PC-9 (cell line): ENCODE measurements at regions not wholly inside any gene's neighbourhood (a gene's known extent, or its start where the extent isn't known, plus 50 kb on each side); places are given as distances from the start of the nearest gene placed in this dataset.

Source experiments
- BruUV-seq: library from RNA; stranded (reverse); fragments of 400-500 nt; replicated peaks from 2 replicates; lab custom pipeline; 2021; lab: Mats Ljungman, UMichigan
- CTCF ChIA-PET: fragments of 300-600 bp; sonication (Branson Sonifier 250); formaldehyde crosslinking; loops from one replicate; lab custom pipeline; 2022; ENCODE audit warnings: antibody characterized with exemption; lab: Charles Lee
- POLR2A ChIA-PET: fragments of 300-600 bp; sonication (Branson Sonifier 250); formaldehyde crosslinking; loops from one replicate; lab custom pipeline; 2022; ENCODE audit warnings: antibody characterized with exemption; ENCODE audit not compliant: unreplicated experiment; lab: Charles Lee
- DNase-seq, 2 experiments: peaks; one replicate each; pipeline versions ENCODE4 v3.0.0 to v3.0.0-alpha.2; 2015 to 2022; ENCODE audit warnings: mixed read lengths in 1 of 2
- H2AFZ ChIP-seq: fragments of 200-600 bp; sonication (generic); 2 replicates; pipeline ENCODE4 v1.8.1; 2017; ENCODE audit warnings: antibody characterized with exemption
- H3F3A ChIP-seq: fragments of 200-600 bp; sonication (generic); 2 replicates; pipeline ENCODE4 v1.8.1; 2017; ENCODE audit warnings: antibody characterized with exemption, mild to moderate bottlenecking, low read depth; ENCODE audit not compliant: insufficient read depth
- H3K27ac ChIP-seq: fragments of 200-600 bp; sonication (generic); 2 replicates; pipeline ENCODE4 v1.6.1; 2016; ENCODE audit warnings: mixed run types
- H3K27me3 ChIP-seq: fragments of 200-600 bp; sonication (generic); 2 replicates; pipeline ENCODE4 v1.6.1; 2016; ENCODE audit warnings: low read depth, mixed run types; ENCODE audit not compliant: insufficient read depth
- H3K36me3 ChIP-seq: fragments of 200-600 bp; sonication (generic); 2 replicates; pipeline ENCODE4 v1.6.1; 2016; ENCODE audit warnings: low read depth, mixed run types
- H3K4me1 ChIP-seq: fragments of 200-600 bp; sonication (generic); replicated peaks from 2 replicates; pipeline ENCODE4 v1.6.1; 2016; ENCODE audit warnings: mixed run types; ENCODE audit not compliant: insufficient read depth
- H3K4me2 ChIP-seq: fragments of 200-600 bp; sonication (generic); 2 replicates; pipeline ENCODE4 v1.6.1; 2017; ENCODE audit warnings: mixed run types
- H3K4me3 ChIP-seq: fragments of 200-600 bp; sonication (generic); 2 replicates; pipeline ENCODE4 v1.6.1; 2016; ENCODE audit warnings: mixed run types
- H3K79me2 ChIP-seq: fragments of 200-600 bp; sonication (generic); 2 replicates; pipeline ENCODE4 v1.6.1; 2017; ENCODE audit warnings: low read depth, mixed run types
- H3K9me2 ChIP-seq: fragments of 200-600 bp; sonication (generic); 2 replicates; pipeline ENCODE4 v1.8.1; 2017; ENCODE audit warnings: mild to moderate bottlenecking; ENCODE audit not compliant: insufficient read depth
- H3K9me3 ChIP-seq: fragments of 200-600 bp; sonication (generic); 2 replicates; pipeline ENCODE4 v1.8.1; 2016; ENCODE audit warnings: low read depth; ENCODE audit not compliant: insufficient read depth
- H4K20me1 ChIP-seq: fragments of 200-600 bp; sonication (generic); 2 replicates; pipeline ENCODE4 v1.8.1; 2017; ENCODE audit not compliant: insufficient read depth
- EZH2 ChIP-seq: fragments of 200-600 bp; sonication (generic); IDR thresholded peaks from 2 replicates; pipeline ENCODE4 v1.8.0; 2017; ENCODE audit warnings: antibody characterized with exemption, low read depth
- intact Hi-C: fragments of 100-400 bp; cut with micrococcal nuclease; formaldehyde crosslinking; loops from one replicate; pipeline ENCODE4 v1.10.0; 2022; ENCODE audit not compliant: unreplicated experiment
- TF ChIP-seq, protein P1 (sequence below): fragments of 200-600 bp; sonication (generic); conservative IDR thresholded peaks from 2 replicates; pipeline ENCODE4 v1.6.1; 2017; ENCODE audit warnings: mixed run types, antibody characterized with exemption, mild to moderate bottlenecking, moderate library complexity

DNA sequence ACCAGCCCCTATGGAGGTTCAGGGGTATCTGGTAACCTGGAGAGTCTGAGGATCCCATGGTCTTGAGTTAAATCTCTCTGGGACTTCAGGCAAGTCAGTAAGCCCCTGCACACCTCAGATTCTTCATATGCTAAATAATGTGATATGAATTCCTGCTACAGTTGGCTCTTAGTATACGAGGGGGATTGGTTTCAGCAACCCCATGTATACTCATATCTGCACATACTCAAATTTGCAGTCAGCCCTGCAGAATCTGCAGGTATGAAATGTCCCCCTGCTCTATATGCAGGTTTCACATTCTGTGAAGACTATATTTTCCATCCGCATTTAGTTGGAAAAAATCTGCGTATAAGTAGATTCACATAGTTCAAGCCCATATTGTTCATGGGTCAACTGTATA is 136.6 kb downstream of the TOMM20 start:
- no peak overlapping the region for H3K27ac ChIP-seq
- intact Hi-C loops, result no loop called here
- ChIA-PET CTCF (no interaction called here), POLR2A (no interaction called here)
- no peaks in the 10 kb centered on the region for H3K27me3 ChIP-seq
- DNase-seq, result no peak
- no peak overlapping the region for H3K4me3 ChIP-seq
- BruUV-seq, result no TSS peak
- no peak for TF ChIP-seq EZH2
- TF ChIP-seq, protein P1, sequence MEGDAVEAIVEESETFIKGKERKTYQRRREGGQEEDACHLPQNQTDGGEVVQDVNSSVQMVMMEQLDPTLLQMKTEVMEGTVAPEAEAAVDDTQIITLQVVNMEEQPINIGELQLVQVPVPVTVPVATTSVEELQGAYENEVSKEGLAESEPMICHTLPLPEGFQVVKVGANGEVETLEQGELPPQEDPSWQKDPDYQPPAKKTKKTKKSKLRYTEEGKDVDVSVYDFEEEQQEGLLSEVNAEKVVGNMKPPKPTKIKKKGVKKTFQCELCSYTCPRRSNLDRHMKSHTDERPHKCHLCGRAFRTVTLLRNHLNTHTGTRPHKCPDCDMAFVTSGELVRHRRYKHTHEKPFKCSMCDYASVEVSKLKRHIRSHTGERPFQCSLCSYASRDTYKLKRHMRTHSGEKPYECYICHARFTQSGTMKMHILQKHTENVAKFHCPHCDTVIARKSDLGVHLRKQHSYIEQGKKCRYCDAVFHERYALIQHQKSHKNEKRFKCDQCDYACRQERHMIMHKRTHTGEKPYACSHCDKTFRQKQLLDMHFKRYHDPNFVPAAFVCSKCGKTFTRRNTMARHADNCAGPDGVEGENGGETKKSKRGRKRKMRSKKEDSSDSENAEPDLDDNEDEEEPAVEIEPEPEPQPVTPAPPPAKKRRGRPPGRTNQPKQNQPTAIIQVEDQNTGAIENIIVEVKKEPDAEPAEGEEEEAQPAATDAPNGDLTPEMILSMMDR, result no peak
- H3K9me3 ChIP-seq, result no peaks in the 10 kb centered on the region
- H3K4me2 ChIP-seq, result no peak overlapping the region
- peaks cover 27% of the 10 kb centered on the region for H3F3A ChIP-seq
- H3K79me2 ChIP-seq, result no peaks in the 10 kb centered on the region
- peaks cover 34% of the 10 kb centered on the region for H3K4me1 ChIP-seq
- H2AFZ ChIP-seq, result no peak overlapping the region
- no peaks in the 10 kb centered on the region for H3K36me3 ChIP-seq
- H4K20me1 ChIP-seq, result no peaks in the 10 kb centered on the region
- H3K9me2 ChIP-seq, result no peaks in the 10 kb centered on the region

DNA sequence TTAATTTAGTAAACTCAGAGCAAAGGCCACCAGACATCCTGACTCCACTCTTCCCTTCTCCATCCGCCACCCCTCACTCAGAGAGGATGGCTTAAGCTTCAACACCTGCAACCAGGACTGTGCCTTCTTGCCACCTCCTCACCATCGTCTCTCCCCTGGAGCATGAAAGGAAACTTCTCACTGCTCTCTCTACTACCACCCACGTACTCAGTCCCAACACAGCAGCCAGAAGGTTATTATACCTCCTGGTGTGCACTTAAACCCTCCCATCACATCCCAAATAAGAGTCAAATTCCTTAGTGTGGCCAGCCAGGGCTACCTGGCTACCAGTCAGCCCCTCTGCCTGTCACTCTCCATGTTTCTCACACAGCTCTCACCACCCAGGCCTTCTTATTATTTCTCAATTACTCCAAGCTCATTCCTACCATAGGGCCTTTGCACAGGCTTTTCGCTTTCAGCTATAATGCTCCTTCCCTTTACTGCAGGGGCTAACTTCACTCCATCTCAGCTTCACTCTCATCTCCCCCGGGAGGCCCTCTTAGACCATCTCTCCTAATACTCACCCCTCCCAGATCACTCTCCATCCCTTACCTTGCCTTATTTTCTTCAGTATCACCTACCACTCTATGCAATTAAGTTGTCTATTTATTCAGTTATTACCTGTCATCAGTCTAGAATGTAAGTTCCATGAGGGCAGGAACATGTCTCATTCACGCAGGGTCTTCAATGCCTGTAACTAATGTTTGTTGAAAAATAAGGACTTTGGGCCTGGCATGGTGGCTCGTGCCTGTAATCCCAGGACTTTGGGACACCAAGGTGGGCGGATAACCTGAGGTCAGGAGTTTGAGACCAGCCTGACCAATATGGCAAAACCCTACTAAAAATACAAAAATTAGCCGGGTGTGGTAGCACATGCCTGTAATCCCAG is 137.5 kb downstream of the TOMM20 start:
- H3K4me1 ChIP-seq, result peaks cover 33% of the 10 kb centered on the region
- no peaks in the 10 kb centered on the region for H3K36me3 ChIP-seq
- H3K27ac ChIP-seq, result no peak overlapping the region
- intact Hi-C loops, result no loop called here
- TF ChIP-seq, protein P1, result no peak
- TF ChIP-seq EZH2, result no peak
- no peaks in the 10 kb centered on the region for H3K9me2 ChIP-seq
- H3K9me3 ChIP-seq, result no peaks in the 10 kb centered on the region
- CTCF ChIA-PET, result no interaction called here
- POLR2A ChIA-PET, result interaction anchor here (0.5 kb wide), 1 partner anchor 236 kb away, joined by 3 read pairs; no protein-coding TSS in a partner anchor
- H3K4me2 ChIP-seq, result no peak overlapping the region
- H3K4me3 ChIP-seq, result no peak overlapping the region
- H3F3A ChIP-seq, result peaks cover 27% of the 10 kb centered on the region
- DNase-seq, result no peak
- BruUV-seq, result no TSS peak
- no peaks in the 10 kb centered on the region for H3K27me3 ChIP-seq
- H4K20me1 ChIP-seq, result no peaks in the 10 kb centered on the region
- H2AFZ ChIP-seq, result no peak overlapping the region
- H3K79me2 ChIP-seq, result no peaks in the 10 kb centered on the region

DNA sequence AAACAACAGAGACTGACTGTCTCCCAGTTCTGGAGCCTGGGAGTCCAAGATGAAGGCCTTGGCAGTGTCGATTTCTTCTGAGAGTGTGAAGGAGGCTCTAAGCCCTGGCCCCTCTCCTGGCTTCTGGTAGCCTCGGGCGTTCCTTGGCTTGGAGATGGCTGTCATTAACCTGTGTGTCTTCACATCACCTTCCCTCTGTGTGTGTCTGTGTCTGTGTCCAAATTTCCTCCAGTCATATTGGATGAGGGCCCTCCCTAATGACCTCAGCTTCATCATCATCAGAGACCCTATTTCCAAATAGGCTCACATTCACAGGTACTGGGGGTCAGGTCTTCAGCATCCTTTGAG is 138.3 kb downstream of the TOMM20 start:
- intact Hi-C loops, result no loop called here
- Histone ChIP-seq H3K9me2 (no peaks in the 10 kb centered on the region), H3K27ac (no peak overlapping the region)

More for the DNA sequence above, 138.3 kb downstream of the TOMM20 start:
- H4K20me1 ChIP-seq, result no peaks in the 10 kb centered on the region
- H3K36me3 ChIP-seq, result no peaks in the 10 kb centered on the region
- no TSS peak for BruUV-seq
- ChIA-PET POLR2A (no interaction called here), CTCF (no interaction called here)
- H3K79me2 ChIP-seq, result no peaks in the 10 kb centered on the region
- H2AFZ ChIP-seq, result no peak overlapping the region
- H3K4me2 ChIP-seq, result no peak overlapping the region
- no peak overlapping the region for H3K4me3 ChIP-seq
- H3K9me3 ChIP-seq, result no peaks in the 10 kb centered on the region
- peaks cover 34% of the 10 kb centered on the region for H3F3A ChIP-seq
- TF ChIP-seq EZH2, result no peak
- TF ChIP-seq, protein P1, result no peak
- H3K4me1 ChIP-seq, result peaks cover 38% of the 10 kb centered on the region
- DNase-seq, result no peak
- H3K27me3 ChIP-seq, result no peaks in the 10 kb centered on the region
